ENCODE measurements at regions not wholly inside any gene's neighbourhood (a gene's known extent, or its start where the extent isn't known, plus 50 kb on each side); places are given as distances from the start of the nearest gene placed in this dataset.

DNA sequence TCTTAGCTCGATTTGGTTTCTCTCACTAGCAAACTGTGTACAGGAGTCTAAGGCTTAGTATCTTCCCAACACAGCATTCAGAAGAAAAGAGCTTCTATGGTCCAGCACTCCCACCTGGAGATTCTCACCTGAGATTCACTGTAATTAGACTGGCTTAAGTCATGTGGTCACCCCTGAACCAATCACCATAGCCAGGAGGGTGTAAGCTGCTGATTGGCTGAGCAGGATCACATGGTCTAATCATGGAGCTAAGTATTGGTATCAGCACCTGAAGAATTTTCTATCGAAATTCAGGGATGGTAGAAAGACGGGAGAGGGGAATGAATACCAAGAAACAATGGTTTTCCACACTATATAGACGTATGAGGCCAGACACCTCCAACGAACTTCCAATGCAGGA lies 359.8 kb upstream of the ERCC4 start:
- FAIRE-seq (no peak), DNase-seq (ENCODE audit: insufficient read length) (no peak)
- no peak for TF ChIP-seq POLR2AphosphoS5 (IDR thresholded peaks at IDR 0.05; ENCODE audit: low read depth, low read length)
- TF ChIP-seq TAF1 (IDR thresholded peaks at IDR 0.05; ENCODE audit: borderline replicate concordance, low read depth, low read length): no peak
- no peak for TF ChIP-seq POLR2A (IDR thresholded peaks at IDR 0.05; ENCODE audit: low read depth, low read length)

DNA sequence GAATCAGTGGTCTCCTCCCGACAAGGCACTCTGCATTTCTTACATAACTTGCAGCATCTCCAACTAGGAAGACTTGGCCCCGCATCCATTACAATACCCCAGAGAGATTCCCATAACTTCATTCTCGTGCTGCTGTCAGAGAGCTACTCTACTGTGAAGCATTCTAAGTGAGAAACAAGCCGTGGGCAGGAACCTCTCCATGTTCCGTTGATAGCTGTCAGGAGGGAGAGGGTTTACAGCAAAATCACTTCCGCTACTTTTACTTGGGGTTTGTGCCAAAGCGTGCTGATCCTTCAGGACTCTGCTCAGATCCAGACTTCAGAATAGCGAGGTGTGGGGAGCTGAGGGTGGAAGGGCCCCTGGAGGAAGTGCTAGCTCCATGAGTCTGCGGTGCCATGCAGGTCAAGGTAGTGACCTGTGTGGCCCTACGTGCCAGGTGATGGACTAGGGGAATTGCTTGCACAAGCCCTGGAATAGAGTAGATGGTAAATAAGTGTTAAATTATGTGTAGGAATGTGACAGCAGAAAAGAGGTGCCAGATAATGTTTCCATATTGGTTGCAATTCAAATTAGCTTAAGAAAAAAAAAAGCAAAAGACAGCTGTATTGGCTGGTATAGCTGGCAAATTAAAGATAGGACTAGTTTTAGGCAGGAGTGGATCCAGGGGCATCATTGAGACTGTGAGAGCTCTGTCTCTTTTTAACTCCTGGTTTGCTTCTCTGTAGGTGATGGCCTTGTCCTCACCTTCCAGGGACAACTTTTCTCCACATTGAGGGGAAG lies 358.5 kb upstream of the ERCC4 start:
- DNase-seq (ENCODE audit: insufficient read length): no peak
- TF ChIP-seq TAF1 (IDR thresholded peaks at IDR 0.05; ENCODE audit: borderline replicate concordance, low read depth, low read length): no peak
- TF ChIP-seq POLR2AphosphoS5 (IDR thresholded peaks at IDR 0.05; ENCODE audit: low read depth, low read length): no peak
- no peak for TF ChIP-seq POLR2A (IDR thresholded peaks at IDR 0.05; ENCODE audit: low read depth, low read length)
- FAIRE-seq: no peak

DNA sequence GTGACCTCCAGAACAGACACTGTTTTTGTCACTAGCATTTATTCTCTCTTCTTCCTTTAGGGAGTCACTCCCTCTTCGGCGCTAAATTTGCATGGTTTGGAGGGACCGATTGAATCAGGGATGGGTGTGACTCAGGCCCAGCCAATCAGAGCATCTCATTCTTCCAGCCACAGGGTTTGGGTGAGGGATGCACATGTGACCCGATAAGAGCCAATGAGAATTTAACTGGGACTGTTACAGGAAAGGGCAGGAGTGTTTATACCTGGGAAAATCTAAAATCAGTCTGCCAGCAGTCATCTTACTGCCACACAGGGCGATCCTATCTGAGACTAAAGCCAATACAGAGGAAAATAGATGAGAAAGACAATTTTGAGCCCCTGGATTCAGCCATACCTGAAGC lies 351.2 kb upstream of the ERCC4 start:
- DNase-seq (ENCODE audit: insufficient read length) (no peak), FAIRE-seq (no peak)
- TF ChIP-seq POLR2A (IDR thresholded peaks at IDR 0.05; ENCODE audit: low read depth, low read length): no peak
- no peak for TF ChIP-seq POLR2AphosphoS5 (IDR thresholded peaks at IDR 0.05; ENCODE audit: low read depth, low read length)
- TF ChIP-seq TAF1 (IDR thresholded peaks at IDR 0.05; ENCODE audit: borderline replicate concordance, low read depth, low read length): no peak

DNA sequence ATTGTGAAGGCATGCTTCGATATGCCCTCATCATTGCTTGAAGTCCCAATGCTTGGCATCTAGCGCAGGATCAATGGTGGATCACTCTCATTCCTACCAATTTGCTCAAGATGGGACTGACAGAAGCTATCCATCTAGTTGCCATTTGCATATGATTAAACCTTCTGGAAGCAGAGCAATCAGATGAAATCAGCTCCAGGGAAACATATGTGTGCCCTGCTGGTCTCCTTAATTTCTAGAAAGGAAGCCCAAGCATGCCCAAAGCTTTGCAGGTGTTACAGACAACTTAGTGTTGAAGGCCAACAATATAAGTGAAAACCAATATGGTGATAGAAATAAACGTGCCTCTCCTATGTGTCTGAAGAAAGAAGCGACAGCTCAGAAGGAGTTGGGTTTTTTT lies 350.0 kb upstream of the ERCC4 start:
- DNase-seq (ENCODE audit: insufficient read length): no peak
- TF ChIP-seq POLR2AphosphoS5 (IDR thresholded peaks at IDR 0.05; ENCODE audit: low read depth, low read length) (no peak), POLR2A (IDR thresholded peaks at IDR 0.05; ENCODE audit: low read depth, low read length) (no peak), TAF1 (IDR thresholded peaks at IDR 0.05; ENCODE audit: borderline replicate concordance, low read depth, low read length) (no peak)
- FAIRE-seq: no peak

DNA sequence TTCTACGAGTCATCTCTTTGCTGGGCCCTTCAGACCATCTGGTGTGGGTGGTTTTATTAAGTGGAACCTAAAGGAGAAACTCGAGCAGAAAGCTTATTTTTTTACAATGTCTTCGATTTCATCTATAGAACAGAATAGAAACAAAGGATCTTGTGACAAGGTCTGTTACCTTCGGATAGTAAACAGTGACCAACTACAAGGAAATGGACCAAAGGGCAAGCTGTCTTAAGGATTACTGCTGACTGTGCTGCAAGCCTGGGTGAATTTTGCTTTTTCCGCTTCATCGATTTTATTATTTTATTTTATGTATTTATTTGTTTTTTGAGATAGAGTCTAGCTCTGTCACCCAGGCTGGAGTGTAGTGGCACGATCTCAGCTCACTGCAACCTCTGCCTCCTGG lies 348.9 kb upstream of the ERCC4 start:
- TF ChIP-seq POLR2A (IDR thresholded peaks at IDR 0.05; ENCODE audit: low read depth, low read length) (no peak), POLR2AphosphoS5 (IDR thresholded peaks at IDR 0.05; ENCODE audit: low read depth, low read length) (no peak), TAF1 (IDR thresholded peaks at IDR 0.05; ENCODE audit: borderline replicate concordance, low read depth, low read length) (no peak)
- no peak for FAIRE-seq
- DNase-seq (ENCODE audit: insufficient read length): no peak

DNA sequence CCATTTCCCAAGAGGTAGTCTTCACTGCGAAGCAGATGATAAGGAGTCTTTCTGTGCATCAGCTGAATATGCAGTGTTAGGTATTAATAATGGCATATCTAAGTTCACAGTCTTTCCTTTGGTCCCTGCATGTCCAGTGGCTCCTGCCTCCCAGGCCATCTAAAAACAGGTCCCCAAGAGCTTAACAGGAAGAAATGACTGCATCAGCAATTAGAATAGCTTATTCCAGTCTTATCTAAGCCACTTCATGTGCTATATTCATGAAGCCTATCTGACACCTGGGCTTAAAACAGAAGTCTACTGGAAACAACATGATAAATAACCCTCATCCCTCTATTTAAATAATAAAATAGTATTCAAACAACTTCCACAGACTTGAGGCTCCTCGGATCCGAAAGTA lies 346.1 kb upstream of the ERCC4 start:
- FAIRE-seq (no peak), DNase-seq (ENCODE audit: insufficient read length) (no peak)
- TF ChIP-seq POLR2AphosphoS5 (IDR thresholded peaks at IDR 0.05; ENCODE audit: low read depth, low read length) (no peak), POLR2A (IDR thresholded peaks at IDR 0.05; ENCODE audit: low read depth, low read length) (no peak), TAF1 (IDR thresholded peaks at IDR 0.05; ENCODE audit: borderline replicate concordance, low read depth, low read length) (no peak)

DNA sequence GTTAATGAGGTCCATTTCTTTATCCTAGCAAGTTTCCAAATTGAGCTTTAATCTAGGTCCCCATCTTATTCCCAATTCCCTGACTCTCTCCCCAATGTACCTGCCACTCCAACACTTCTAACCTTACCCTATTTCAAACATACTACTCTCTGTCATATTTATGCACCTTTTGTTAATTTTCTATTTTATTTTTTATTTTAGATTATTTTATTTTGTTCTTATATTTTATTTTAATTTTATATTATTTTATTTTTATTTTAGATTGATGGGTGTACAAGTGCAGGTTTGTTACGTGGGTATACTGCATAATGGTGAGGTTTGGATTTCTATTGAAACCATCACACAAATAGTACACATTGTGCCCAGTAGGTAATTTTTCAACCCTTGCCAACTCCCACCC lies 333.9 kb upstream of the ERCC4 start:
- DNase-seq (ENCODE audit: insufficient read length): no peak
- no peak for FAIRE-seq
- TF ChIP-seq POLR2AphosphoS5 (IDR thresholded peaks at IDR 0.05; ENCODE audit: low read depth, low read length): no peak
- no peak for TF ChIP-seq POLR2A (IDR thresholded peaks at IDR 0.05; ENCODE audit: low read depth, low read length)

DNA sequence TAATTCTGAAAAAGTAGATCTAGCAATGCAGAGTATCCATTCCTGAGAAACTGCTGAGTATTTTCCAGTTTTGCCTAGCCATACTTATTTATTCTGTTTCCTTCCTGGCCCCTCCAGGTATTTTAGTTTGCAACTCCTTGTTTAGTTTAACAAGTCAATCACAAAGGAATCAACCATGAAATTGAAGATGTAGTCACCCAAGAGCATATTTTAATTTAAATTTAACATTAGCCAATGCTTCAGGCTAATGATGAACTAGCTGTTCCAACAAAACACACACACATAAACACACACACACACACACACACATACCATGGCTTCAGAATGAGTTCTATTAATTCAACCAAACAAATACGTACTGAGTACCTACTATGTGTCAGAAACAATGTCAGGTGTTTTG lies 332.8 kb upstream of the ERCC4 start:
- no peak for DNase-seq (ENCODE audit: insufficient read length)
- TF ChIP-seq TAF1 (IDR thresholded peaks at IDR 0.05; ENCODE audit: borderline replicate concordance, low read depth, low read length) (no peak), POLR2AphosphoS5 (IDR thresholded peaks at IDR 0.05; ENCODE audit: low read depth, low read length) (no peak)
- no peak for FAIRE-seq

DNA sequence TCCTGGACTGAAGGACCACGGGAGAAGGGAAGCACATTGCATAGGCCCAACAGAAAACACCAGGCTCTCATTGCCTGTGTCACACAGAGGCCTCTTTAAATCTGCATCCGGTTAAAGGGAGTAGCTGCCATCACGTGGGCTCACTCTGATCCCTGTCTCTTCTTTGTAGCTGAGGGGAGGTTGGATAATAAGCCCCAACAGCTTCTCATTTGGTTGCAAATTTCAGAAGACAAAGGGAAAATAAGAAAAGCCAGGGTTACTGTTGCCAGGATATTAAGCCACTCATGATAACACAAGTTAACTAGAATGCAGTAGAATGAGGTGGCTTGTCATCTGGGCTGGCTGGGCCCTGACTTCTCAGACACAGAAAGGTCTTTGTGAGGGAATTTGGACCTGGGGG lies 325.1 kb upstream of the ERCC4 start:
- DNase-seq (ENCODE audit: insufficient read length) (no peak), FAIRE-seq (no peak)
- no peak for TF ChIP-seq TAF1 (IDR thresholded peaks at IDR 0.05; ENCODE audit: borderline replicate concordance, low read depth, low read length)
- no peak for TF ChIP-seq POLR2AphosphoS5 (IDR thresholded peaks at IDR 0.05; ENCODE audit: low read depth, low read length)
- TF ChIP-seq POLR2A (IDR thresholded peaks at IDR 0.05; ENCODE audit: low read depth, low read length): no peak

DNA sequence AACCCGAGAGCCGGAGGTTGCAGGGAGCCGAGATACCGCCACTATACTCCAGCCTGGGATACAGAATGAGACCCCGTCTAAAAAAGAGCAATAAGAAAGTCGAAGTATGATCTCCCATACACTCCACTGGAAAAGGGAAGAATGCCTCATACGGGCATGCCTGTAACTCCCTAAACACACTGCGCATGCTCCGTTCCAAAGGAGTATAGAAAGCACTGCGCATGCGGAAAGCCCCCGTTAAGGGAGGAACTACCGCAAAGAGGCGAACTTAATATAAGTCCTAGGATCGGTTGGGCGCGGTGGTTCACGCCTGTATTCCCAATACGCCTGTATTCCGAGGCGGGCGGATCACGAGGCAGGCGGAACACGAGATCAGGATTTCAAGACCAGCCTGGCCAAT lies 313.1 kb upstream of the ERCC4 start:
- no peak for TF ChIP-seq POLR2A (IDR thresholded peaks at IDR 0.05; ENCODE audit: low read depth, low read length)
- no peak for TF ChIP-seq TAF1 (IDR thresholded peaks at IDR 0.05; ENCODE audit: borderline replicate concordance, low read depth, low read length)
- no peak for TF ChIP-seq POLR2AphosphoS5 (IDR thresholded peaks at IDR 0.05; ENCODE audit: low read depth, low read length)
- DNase-seq (ENCODE audit: insufficient read length): no peak
- no peak for FAIRE-seq

DNA sequence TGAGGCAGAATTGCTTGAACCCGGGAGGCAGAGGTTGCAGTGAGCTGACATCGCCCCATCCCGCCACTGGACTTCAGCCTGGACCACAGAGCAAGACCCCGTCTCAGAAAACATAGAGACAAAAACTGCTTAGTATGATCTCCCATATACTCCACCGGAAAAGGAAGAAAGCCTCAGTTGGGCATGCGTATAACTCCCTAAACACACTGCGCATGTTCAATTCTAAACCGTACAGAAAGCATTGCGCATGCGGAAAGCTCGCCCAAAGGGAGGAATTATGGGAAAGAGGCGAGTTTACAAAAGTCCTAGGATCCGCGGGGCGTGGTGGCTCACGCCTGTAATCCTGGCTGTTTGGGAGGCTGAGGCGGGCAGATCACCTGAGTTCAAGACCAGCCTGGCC lies 312.7 kb upstream of the ERCC4 start:
- DNase-seq (ENCODE audit: insufficient read length) (no peak), FAIRE-seq (no peak)
- no peak for TF ChIP-seq POLR2AphosphoS5 (IDR thresholded peaks at IDR 0.05; ENCODE audit: low read depth, low read length)
- no peak for TF ChIP-seq TAF1 (IDR thresholded peaks at IDR 0.05; ENCODE audit: borderline replicate concordance, low read depth, low read length)
- no peak for TF ChIP-seq POLR2A (IDR thresholded peaks at IDR 0.05; ENCODE audit: low read depth, low read length)

DNA sequence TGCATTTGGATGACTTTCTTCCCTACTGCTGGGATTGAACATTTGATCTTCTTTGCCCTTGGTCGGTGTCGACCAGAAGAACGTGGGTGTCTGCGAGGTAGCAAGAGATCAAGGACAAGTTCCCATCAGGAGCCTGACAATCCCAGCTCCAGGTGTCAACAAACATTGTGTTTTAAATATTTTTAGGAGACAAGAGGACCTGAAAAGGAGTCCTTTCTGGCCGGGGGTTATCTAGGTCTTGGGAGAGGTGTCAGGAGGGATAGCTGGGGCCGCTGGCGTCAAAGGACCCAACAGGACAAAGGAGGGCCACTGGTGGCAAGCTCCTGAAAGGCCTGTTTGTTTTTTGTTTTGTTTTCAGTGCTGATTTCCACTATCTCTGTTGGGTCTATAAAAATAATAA lies 308.4 kb upstream of the ERCC4 start:
- no peak for FAIRE-seq
- no peak for TF ChIP-seq POLR2AphosphoS5 (IDR thresholded peaks at IDR 0.05; ENCODE audit: low read depth, low read length)
- TF ChIP-seq POLR2A (IDR thresholded peaks at IDR 0.05; ENCODE audit: low read depth, low read length): no peak
- TF ChIP-seq TAF1 (IDR thresholded peaks at IDR 0.05; ENCODE audit: borderline replicate concordance, low read depth, low read length): no peak
- DNase-seq (ENCODE audit: insufficient read length): no peak
